K562 (cell line): ENCODE measurements at regions not wholly inside any gene's neighbourhood (a gene's known extent, or its start where the extent isn't known, plus 50 kb on each side); places are given as distances from the start of the nearest gene placed in this dataset.
A peak's percentile ranks its signal among the peaks of the same experiment; 100 is the strongest.

Experiments used
- ATAC-seq: fragments of 200-7000 bp; cut with Tn5 transposase; 3 replicates; pipeline ENCODE4 v1.9.1; 2020; ENCODE audit warnings: moderate library complexity
- BruUV-seq: library from RNA; stranded (reverse); fragments of 400-500 nt; replicated peaks from 2 replicates; lab custom pipeline; 2021; lab: Mats Ljungman, UMichigan
- CTCF ChIA-PET: fragments of 300-600 bp; formaldehyde crosslinking; extraction: SDS; loops from one replicate; lab custom pipeline; 2021; ENCODE audit warnings: low intra/inter-chr PET ratio; lab: Yijun Ruan, JAX
- POLR2A ChIA-PET: fragments of 300-600, 350-650 bp; sonication (Branson Sonifier 250); formaldehyde crosslinking; extraction: SDS; loops from one replicate; lab custom pipeline; 2021; ENCODE audit warnings: antibody characterized with exemption, inconsistent platforms; lab: Yijun Ruan, JAX
- DNase-seq, 4 experiments: peaks; one replicate each; pipeline versions ENCODE4 v3.0.0 to v3.0.0-alpha.2; 2011 to 2018; ENCODE audit warnings: low spot score in 3 of 4, mixed read lengths in 3 of 4; ENCODE audit errors: extremely low read depth in 1 of 4
- FAIRE-seq: peaks from 2 replicates; lab custom pipeline; 2011; peaks lifted over from hg19 to GRCh38; lab: Jason Lieb, UNC
- H2AFZ ChIP-seq: 2 replicates; pipeline ENCODE4 v1.6.0; 2011; ENCODE audit warnings: low read depth, low read length, control low read depth, inconsistent platforms
- H3K27ac ChIP-seq: fragments of 200-600 bp; 3 replicates; pipeline ENCODE4 v1.8.0; 2011; ENCODE audit warnings: low read depth, mild to moderate bottlenecking, control low read depth, inconsistent platforms, low read length, moderate library complexity, mixed read lengths; ENCODE audit errors: extremely low read depth
- H3K27me3 ChIP-seq, 2 experiments: fragments of 300-600 bp in 1 of 2; 2 replicates in 1 of 2; 3 replicates in 1 of 2; pipeline versions ENCODE4 v1.6.0 to v1.8.0; 2011; ENCODE audit warnings: inconsistent platforms in 2 of 2, low read length in 2 of 2, mild to moderate bottlenecking in 1 of 2, mixed read lengths in 1 of 2, moderate library complexity in 1 of 2; ENCODE audit not compliant: control insufficient read depth in 2 of 2, insufficient read depth in 2 of 2
- H3K36me3 ChIP-seq: fragments of 300-600 bp; 3 replicates; pipeline ENCODE4 v1.8.0; 2011; ENCODE audit warnings: mild to moderate bottlenecking, low read length, inconsistent platforms; ENCODE audit not compliant: control insufficient read depth, insufficient read depth
- H3K4me1 ChIP-seq, 2 experiments: fragments of 200-600 bp in 1 of 2; replicated peaks in 1 of 2; 2 replicates in 1 of 2; 3 replicates in 1 of 2; pipeline versions ENCODE4 v1.5.1 to v1.8.0; 2011; ENCODE audit warnings: inconsistent platforms in 2 of 2, low read length in 2 of 2, mild to moderate bottlenecking in 1 of 2, mixed read lengths in 1 of 2, moderate library complexity in 1 of 2; ENCODE audit not compliant: control insufficient read depth in 2 of 2, insufficient read depth in 2 of 2
- H3K4me2 ChIP-seq: 2 replicates; pipeline ENCODE4 v1.6.1; 2011; ENCODE audit warnings: low read length, control low read depth, inconsistent platforms, mixed read lengths; ENCODE audit not compliant: insufficient read depth
- H3K4me3 ChIP-seq: fragments of 200-600 bp; sonication (generic), shearing (Covaris generic); 2 replicates; pipeline ENCODE4 v1.5.1; 2016; ENCODE audit warnings: control low read depth, inconsistent platforms
- H3K79me2 ChIP-seq: fragments of 200-600 bp; 3 replicates; pipeline ENCODE4 v1.8.0; 2011; ENCODE audit warnings: low read length, inconsistent platforms; ENCODE audit not compliant: control insufficient read depth, insufficient read depth
- H3K9ac ChIP-seq, 2 experiments: 2 replicates each; pipeline versions ENCODE4 v1.6.0 to v1.6.1; 2011; ENCODE audit warnings: low read depth in 2 of 2, low read length in 2 of 2, control low read depth in 1 of 2, inconsistent platforms in 1 of 2, mild to moderate bottlenecking in 1 of 2, mixed read lengths in 1 of 2; ENCODE audit not compliant: insufficient read depth in 1 of 2
- H3K9me1 ChIP-seq: one replicate; pipeline ENCODE4 v1.6.0; 2011; ENCODE audit warnings: inconsistent platforms, mild to moderate bottlenecking, low read length, moderate library complexity; ENCODE audit not compliant: control insufficient read depth, insufficient read depth
- H3K9me3 ChIP-seq: replicated peaks from 2 replicates; pipeline ENCODE4 v1.5.1; 2011; ENCODE audit warnings: low read depth, low read length, inconsistent platforms; ENCODE audit not compliant: control insufficient read depth, insufficient read depth
- H4K20me1 ChIP-seq: replicated peaks from 2 replicates; pipeline ENCODE4 v1.6.1; 2011; ENCODE audit warnings: low read length, inconsistent platforms, mixed read lengths; ENCODE audit not compliant: control insufficient read depth, insufficient read depth
- CHD4 ChIP-seq: fragments of 200-600 bp; sonication (generic); IDR thresholded peaks from 3 replicates; pipeline ENCODE4 v1.6.1; 2012; ENCODE audit warnings: low read depth, mild to moderate bottlenecking, mixed read lengths, low read length, inconsistent platforms; ENCODE audit not compliant: insufficient read depth, insufficient replicate concordance, poor library complexity, severe bottlenecking
- L3MBTL2 ChIP-seq: fragments of 450-650 bp; IDR thresholded peaks from 2 replicates; pipeline ENCODE4 v1.6.1; 2016; ENCODE audit warnings: mild to moderate bottlenecking, moderate library complexity
- PRPF4 ChIP-seq: fragments of 200-400 bp; formaldehyde crosslinking; IDR thresholded peaks from one replicate; pipeline ENCODE4 v1.6.1; 2017; ENCODE audit warnings: low read length, low read depth, mild to moderate bottlenecking; ENCODE audit not compliant: insufficient read depth, poor library complexity, severe bottlenecking
- RFX1 ChIP-seq: fragments of 450-650 bp; IDR thresholded peaks from 2 replicates; pipeline ENCODE4 v1.6.1; 2016; ENCODE audit warnings: mild to moderate bottlenecking, moderate library complexity
- SAP30 ChIP-seq: fragments of 200-600 bp; sonication (generic); IDR thresholded peaks from 2 replicates; pipeline ENCODE4 v1.6.1; 2012; ENCODE audit warnings: borderline replicate concordance, low read depth, mild to moderate bottlenecking, moderate library complexity, low read length, control low read depth, inconsistent platforms; ENCODE audit not compliant: insufficient read depth, poor library complexity, severe bottlenecking
- SP2 ChIP-seq: IDR thresholded peaks from 2 replicates; pipeline ENCODE4 v1.6.1; 2011; ENCODE audit warnings: mild to moderate bottlenecking, low read depth, low read length, moderate library complexity; ENCODE audit not compliant: poor library complexity, severe bottlenecking; ENCODE audit errors: extremely low read depth
- TAF1 ChIP-seq: IDR thresholded peaks from 2 replicates; pipeline ENCODE4 v1.6.1; 2011; ENCODE audit warnings: mild to moderate bottlenecking, low read length, moderate library complexity; ENCODE audit not compliant: insufficient read depth, control insufficient read depth, severe bottlenecking; ENCODE audit errors: extremely low read depth
- ZFP30 ChIP-seq: fragments of 250-450 bp; sonication (Bioruptor Pico); IDR thresholded peaks from 2 replicates; pipeline ENCODE4 v1.8.0; 2022; ENCODE audit warnings: moderate library complexity, mild to moderate bottlenecking, inconsistent platforms, borderline replicate concordance
- ZNF24 ChIP-seq: fragments of 450-650 bp; IDR thresholded peaks from 2 replicates; pipeline ENCODE4 v1.6.1; 2016
- ZNF696 ChIP-seq: fragments of 250-450 bp; sonication (Bioruptor Pico); conservative IDR thresholded peaks from 2 replicates; pipeline ENCODE4 v1.4.0; 2020; ENCODE audit warnings: mild to moderate bottlenecking, moderate library complexity
- WGBS: fragments of 100-300 bp; shearing (Covaris generic); methylation state at CpG from one replicate; pipeline ENCODE4 v1.1.6; 2016; ENCODE audit warnings: low coverage, mixed read lengths; ENCODE audit not compliant: insufficient coverage; ENCODE audit errors: missing lambda C conversion rate; 5-methylcytosine and 5-hydroxymethylcytosine counted together
- in situ Hi-C: fragments of 300-500 bp; cut with MboI; formaldehyde crosslinking; loops from 4 replicates; pipeline ENCODE4 v1.15.0; 2018; ENCODE audit warnings: inconsistent platforms, mixed read lengths
- intact Hi-C: fragments of 100-400 bp; cut with micrococcal nuclease; formaldehyde crosslinking; loops from 2 replicates; pipeline ENCODE4 v1.14.2; 2022
- TF ChIP-seq, protein P1 (sequence below): fragments of 250-450 bp; sonication (Bioruptor Pico); IDR thresholded peaks from 2 replicates; pipeline ENCODE4 v1.4.0; 2020; ENCODE audit warnings: borderline replicate concordance

DNA sequence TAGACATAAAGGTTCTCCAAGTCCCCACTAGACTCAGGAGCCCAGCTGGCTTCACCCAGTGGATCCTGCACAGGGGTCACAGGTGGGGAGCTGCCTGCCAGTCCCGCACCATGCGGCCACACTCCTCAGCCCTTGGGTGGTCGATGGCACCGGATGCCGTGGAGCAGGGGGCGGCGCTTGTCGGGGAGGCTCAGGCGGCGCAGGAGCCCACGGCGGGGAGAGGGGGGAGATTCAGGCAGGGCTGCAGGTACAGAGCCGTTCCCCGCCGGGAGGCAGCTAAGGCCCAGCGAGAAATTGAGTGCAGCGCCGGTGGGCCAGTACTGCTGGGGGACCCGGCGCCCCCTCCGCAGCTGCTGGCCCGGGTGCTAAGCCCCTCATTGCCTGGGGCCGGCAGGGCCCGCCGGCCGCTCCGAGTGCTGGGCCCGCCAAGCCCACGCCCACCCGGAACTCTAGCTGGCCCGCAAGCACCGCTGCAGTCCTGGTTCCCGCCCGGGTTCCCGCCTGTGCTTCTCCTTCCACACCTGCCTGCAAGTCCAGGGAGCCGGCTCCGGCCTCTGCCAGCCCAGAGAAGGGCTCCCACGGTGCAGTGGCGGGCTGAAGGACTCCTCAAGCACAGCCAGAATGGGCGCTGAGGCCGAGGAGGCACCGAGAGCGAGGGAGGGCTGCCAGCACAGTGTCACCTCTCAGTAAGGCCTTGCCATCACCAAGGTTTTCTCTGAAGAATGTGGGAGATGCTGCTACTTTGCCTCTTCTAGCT is 58.4 kb upstream of the PPP1R12A start (continued):
- TF ChIP-seq CHD4 = no peak

DNA sequence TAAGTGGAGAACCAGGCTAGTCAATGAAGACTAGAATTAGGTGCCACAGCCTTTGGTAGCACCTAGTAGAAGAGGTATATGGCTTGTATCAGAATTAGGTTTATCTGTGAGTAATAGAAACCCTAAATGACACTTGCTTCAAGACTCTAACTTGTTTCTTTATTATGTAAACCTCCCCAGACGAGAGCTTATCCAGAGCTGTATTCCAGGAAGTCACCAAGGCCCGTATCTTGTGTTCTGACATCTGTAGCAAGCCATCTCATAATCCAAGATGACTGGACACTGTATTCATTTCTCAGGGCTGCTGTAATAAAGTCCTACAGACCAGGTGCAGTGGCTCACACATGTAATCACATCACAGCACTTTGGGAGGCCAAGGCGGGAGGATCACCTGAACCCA is 56.7 kb upstream of the PPP1R12A start:
- Histone ChIP-seq H3K36me3 (no peaks in the 10 kb centered on the region), H2AFZ (peak overlapping the region; percentile 11; the same call in 1 of the 2 replicates), H3K27me3 (no peaks in the 10 kb centered on the region), H3K27ac (no peak overlapping the region), H3K4me2 (no peak overlapping the region), H3K9ac (no peak overlapping the region), H4K20me1 (no peaks in the 10 kb centered on the region), H3K9me3 (no peaks in the 10 kb centered on the region), H3K79me2 (no peaks in the 10 kb centered on the region), H3K4me3 (no peak overlapping the region), H3K4me1 (peaks cover 3 to 7% of the 10 kb centered on the region in 2 experiments; a peak in 2 of 5 replicates), H3K9me1 (no peaks in the 10 kb centered on the region)
- no TSS peak for BruUV-seq
- WGBS = 33% methylated on average over 3 of the region's 3 CpGs
- DNase-seq (no peak), FAIRE-seq (no peak), ATAC-seq (no peak)
- CTCF ChIA-PET = no interaction called here
- in situ Hi-C loops = no loop called here
- intact Hi-C loops = loop anchor here (2.0 to 5.0 kb wide), 2 partner anchors 57 to 104 kb away; partner anchors contain the start of gene PPP1R12A
- TF ChIP-seq SAP30 = no peak
- no peak for TF ChIP-seq TAF1
- TF ChIP-seq PRPF4 = no peak
- no peak for TF ChIP-seq ZNF24
- TF ChIP-seq, protein P1, sequence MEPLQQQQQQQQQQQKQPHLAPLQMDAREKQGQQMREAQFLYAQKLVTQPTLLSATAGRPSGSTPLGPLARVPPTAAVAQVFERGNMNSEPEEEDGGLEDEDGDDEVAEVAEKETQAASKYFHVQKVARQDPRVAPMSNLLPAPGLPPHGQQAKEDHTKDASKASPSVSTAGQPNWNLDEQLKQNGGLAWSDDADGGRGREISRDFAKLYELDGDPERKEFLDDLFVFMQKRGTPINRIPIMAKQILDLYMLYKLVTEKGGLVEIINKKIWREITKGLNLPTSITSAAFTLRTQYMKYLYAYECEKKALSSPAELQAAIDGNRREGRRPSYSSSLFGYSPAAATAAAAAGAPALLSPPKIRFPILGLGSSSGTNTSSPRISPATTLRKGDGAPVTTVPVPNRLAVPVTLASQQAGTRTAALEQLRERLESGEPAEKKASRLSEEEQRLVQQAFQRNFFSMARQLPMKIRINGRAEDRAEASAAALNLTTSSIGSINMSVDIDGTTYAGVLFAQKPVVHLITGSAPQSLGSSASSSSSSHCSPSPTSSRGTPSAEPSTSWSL (CRISPR knock-in tag) = no peak
- no peak for TF ChIP-seq ZNF696 (CRISPR knock-in tag)
- TF ChIP-seq RFX1 = no peak
- no peak for TF ChIP-seq SP2
- no peak for TF ChIP-seq L3MBTL2
- TF ChIP-seq ZFP30 (CRISPR knock-in tag) = no peak
- POLR2A ChIA-PET = no interaction called here
